ENCODE measurements at regions not wholly inside any gene's neighbourhood (a gene's known extent, or its start where the extent isn't known, plus 50 kb on each side); places are given as distances from the start of the nearest gene placed in this dataset.

DNA sequence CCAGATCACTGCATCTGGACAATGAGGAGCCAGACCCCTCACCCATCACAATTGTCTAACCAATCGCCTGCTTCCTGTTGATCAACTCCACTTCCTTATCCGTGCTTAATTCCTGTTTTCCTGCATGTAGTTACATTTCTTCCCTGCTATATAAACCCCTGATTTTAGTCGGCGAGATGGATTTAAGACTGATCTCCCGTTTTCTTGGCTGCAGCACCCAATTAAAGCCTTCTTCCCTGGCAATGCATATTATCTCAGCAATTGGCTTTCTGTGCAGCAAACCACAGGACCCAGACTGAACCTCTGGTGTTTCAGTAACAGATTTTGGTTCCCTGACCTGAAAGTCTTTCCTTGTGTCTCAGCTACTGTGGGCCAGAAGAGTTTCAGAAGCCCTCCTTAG is 272.3 kb downstream of the IPO8 start:
- no peak overlapping the region for H3K27ac ChIP-seq (ENCODE audit: low read depth in 1 of 2, low read length in 2 of 2)
- intact Hi-C loops (cut with micrococcal nuclease), result no loop called here
- Mint-ChIP-seq H3K4me3 (no peak overlapping the region), H3K27ac (no peak overlapping the region), H3K9me3 (peaks cover 3 to 22% (median 7%) of the 10 kb centered on the region in 7 donors), H3K4me1 (no peaks in the 10 kb centered on the region), H3K36me3 (no peaks in the 10 kb centered on the region), H3K27me3 (ENCODE audit: low read depth in 3 of 3) (peaks cover 0 to 2% (median 0%) of the 10 kb centered on the region in 3 donors)
- no peaks in the 10 kb centered on the region for H3K4me1 ChIP-seq (ENCODE audit: control insufficient read depth in 1 of 2, insufficient read depth in 2 of 2, low read length in 2 of 2)
- no peaks in the 10 kb centered on the region for H3K27me3 ChIP-seq (ENCODE audit: control insufficient read depth in 2 of 2, insufficient read depth in 2 of 2, low read length in 2 of 2)
- H4K20me1 ChIP-seq (ENCODE audit: insufficient read depth, low read length), result no peaks in the 10 kb centered on the region
- no peaks in the 10 kb centered on the region for H3K79me2 ChIP-seq (ENCODE audit: insufficient read depth, low read length)
- no peak overlapping the region for H2AFZ ChIP-seq (ENCODE audit: insufficient read depth, low read depth, low read length, poor library complexity, severe bottlenecking)
- TF ChIP-seq, protein P1, sequence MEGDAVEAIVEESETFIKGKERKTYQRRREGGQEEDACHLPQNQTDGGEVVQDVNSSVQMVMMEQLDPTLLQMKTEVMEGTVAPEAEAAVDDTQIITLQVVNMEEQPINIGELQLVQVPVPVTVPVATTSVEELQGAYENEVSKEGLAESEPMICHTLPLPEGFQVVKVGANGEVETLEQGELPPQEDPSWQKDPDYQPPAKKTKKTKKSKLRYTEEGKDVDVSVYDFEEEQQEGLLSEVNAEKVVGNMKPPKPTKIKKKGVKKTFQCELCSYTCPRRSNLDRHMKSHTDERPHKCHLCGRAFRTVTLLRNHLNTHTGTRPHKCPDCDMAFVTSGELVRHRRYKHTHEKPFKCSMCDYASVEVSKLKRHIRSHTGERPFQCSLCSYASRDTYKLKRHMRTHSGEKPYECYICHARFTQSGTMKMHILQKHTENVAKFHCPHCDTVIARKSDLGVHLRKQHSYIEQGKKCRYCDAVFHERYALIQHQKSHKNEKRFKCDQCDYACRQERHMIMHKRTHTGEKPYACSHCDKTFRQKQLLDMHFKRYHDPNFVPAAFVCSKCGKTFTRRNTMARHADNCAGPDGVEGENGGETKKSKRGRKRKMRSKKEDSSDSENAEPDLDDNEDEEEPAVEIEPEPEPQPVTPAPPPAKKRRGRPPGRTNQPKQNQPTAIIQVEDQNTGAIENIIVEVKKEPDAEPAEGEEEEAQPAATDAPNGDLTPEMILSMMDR (IDR thresholded peaks at IDR 0.05), result no peak
- no peak overlapping the region for H3K9ac ChIP-seq (ENCODE audit: insufficient read depth, low read length, poor library complexity, severe bottlenecking)
- H3K4me3 ChIP-seq (replicated peaks in 1 of 3; ENCODE audit: low read depth in 2 of 3, low read length in 3 of 3), result no peak overlapping the region
- DNase-seq, result no peak
- no peak overlapping the region for H3K4me2 ChIP-seq (replicated peaks; ENCODE audit: extremely low read depth, low read length, poor library complexity, severe bottlenecking)
- H3K9me3 ChIP-seq (replicated peaks in 1 of 2; ENCODE audit: control insufficient read depth in 1 of 2, insufficient read depth in 1 of 2, low read length in 2 of 2), result peaks cover 12 to 23% of the 10 kb centered on the region in 2 donors
- H3K36me3 ChIP-seq (replicated peaks in 1 of 2; ENCODE audit: control insufficient read depth in 1 of 2, insufficient read depth in 2 of 2, low read length in 2 of 2), result no peaks in the 10 kb centered on the region
- 78% methylated on average over 5 of the region's 5 CpGs for WGBS (ENCODE audit: insufficient coverage)

- Histone ChIP-seq H3K4me3 (replicated peaks in 1 of 3; ENCODE audit: low read depth in 2 of 3, low read length in 3 of 3) (no peak overlapping the region), H3K9me3 (replicated peaks in 1 of 2; ENCODE audit: control insufficient read depth in 1 of 2, insufficient read depth in 1 of 2, low read length in 2 of 2) (peaks cover 12 to 23% of the 10 kb centered on the region in 2 donors), H3K27ac (ENCODE audit: low read depth in 1 of 2, low read length in 2 of 2) (no peak overlapping the region), H4K20me1 (ENCODE audit: insufficient read depth, low read length) (no peaks in the 10 kb centered on the region), H3K36me3 (replicated peaks in 1 of 2; ENCODE audit: control insufficient read depth in 1 of 2, insufficient read depth in 2 of 2, low read length in 2 of 2) (no peaks in the 10 kb centered on the region), H3K27me3 (ENCODE audit: control insufficient read depth in 2 of 2, insufficient read depth in 2 of 2, low read length in 2 of 2) (no peaks in the 10 kb centered on the region), H3K79me2 (ENCODE audit: insufficient read depth, low read length) (no peaks in the 10 kb centered on the region), H2AFZ (ENCODE audit: insufficient read depth, low read depth, low read length, poor library complexity, severe bottlenecking) (no peak overlapping the region), H3K9ac (ENCODE audit: insufficient read depth, low read length, poor library complexity, severe bottlenecking) (no peak overlapping the region), H3K4me1 (ENCODE audit: control insufficient read depth in 1 of 2, insufficient read depth in 2 of 2, low read length in 2 of 2) (no peaks in the 10 kb centered on the region), H3K4me2 (replicated peaks; ENCODE audit: extremely low read depth, low read length, poor library complexity, severe bottlenecking) (no peak overlapping the region)
- Mint-ChIP-seq H3K4me1 (no peaks in the 10 kb centered on the region), H3K36me3 (no peaks in the 10 kb centered on the region), H3K27me3 (ENCODE audit: low read depth in 3 of 3) (peaks cover 0 to 2% (median 0%) of the 10 kb centered on the region in 3 donors), H3K4me3 (no peak overlapping the region), H3K27ac (peak overlapping the region in 1 of 7 donors; percentile 2), H3K9me3 (peaks cover 5 to 22% (median 9%) of the 10 kb centered on the region in 7 donors)
- 83% methylated on average over 1 of the region's 1 CpG for WGBS (ENCODE audit: insufficient coverage)
- intact Hi-C loops (cut with micrococcal nuclease), result no loop called here
- no peak for DNase-seq
- TF ChIP-seq, protein P1 (IDR thresholded peaks at IDR 0.05), result no peak
Measured at GRCh38 chr12:30422844-30423243, 272.8 kb downstream of the IPO8 start.
